ENCODE measurements at regions not wholly inside any gene's neighbourhood (a gene's known extent, or its start where the extent isn't known, plus 50 kb on each side); places are given as distances from the start of the nearest gene placed in this dataset.

GRCh38 chr9:124179196-124180071 lies 78.3 kb upstream of the NEK6 start:
- H3K9ac ChIP-seq (ENCODE audit: low read depth, low read length): no peak overlapping the region
- H3K36me3 ChIP-seq (ENCODE audit: control insufficient read depth, insufficient read depth, low read length): no peaks in the 10 kb centered on the region
- no peak overlapping the region for H3K4me3 ChIP-seq (ENCODE audit: low read depth, low read length)
- H3K27ac ChIP-seq (ENCODE audit: low read depth, low read length): no peak overlapping the region
- H3K27me3 ChIP-seq (ENCODE audit: control insufficient read depth, insufficient read depth, low read length): no peaks in the 10 kb centered on the region
- H3K4me1 ChIP-seq (ENCODE audit: control insufficient read depth, insufficient read depth, low read length): peaks cover 3% of the 10 kb centered on the region; the same call in 1 of the 2 replicates
- H3K9me3 ChIP-seq (ENCODE audit: control insufficient read depth, insufficient read depth, low read length): no peaks in the 10 kb centered on the region

GRCh38 chr9:124180557-124180956 lies 77.2 kb upstream of the NEK6 start:
- H3K36me3 ChIP-seq (ENCODE audit: control insufficient read depth, insufficient read depth, low read length): no peaks in the 10 kb centered on the region
- no peaks in the 10 kb centered on the region for H3K9me3 ChIP-seq (ENCODE audit: control insufficient read depth, insufficient read depth, low read length)
- H3K27me3 ChIP-seq (ENCODE audit: control insufficient read depth, insufficient read depth, low read length): no peaks in the 10 kb centered on the region
- no peak overlapping the region for H3K9ac ChIP-seq (ENCODE audit: low read depth, low read length)
- H3K27ac ChIP-seq (ENCODE audit: low read depth, low read length): no peak overlapping the region
- H3K4me3 ChIP-seq (ENCODE audit: low read depth, low read length): no peak overlapping the region
- peaks cover 3% of the 10 kb centered on the region; the same call in 1 of the 2 replicates for H3K4me1 ChIP-seq (ENCODE audit: control insufficient read depth, insufficient read depth, low read length)

- H3K9ac ChIP-seq (ENCODE audit: low read depth, low read length): no peak overlapping the region
- H3K27ac ChIP-seq (ENCODE audit: low read depth, low read length): no peak overlapping the region
- no peaks in the 10 kb centered on the region for H3K9me3 ChIP-seq (ENCODE audit: control insufficient read depth, insufficient read depth, low read length)
- H3K36me3 ChIP-seq (ENCODE audit: control insufficient read depth, insufficient read depth, low read length): no peaks in the 10 kb centered on the region
- H3K27me3 ChIP-seq (ENCODE audit: control insufficient read depth, insufficient read depth, low read length): no peaks in the 10 kb centered on the region
- no peak overlapping the region for H3K4me3 ChIP-seq (ENCODE audit: low read depth, low read length)
- peaks cover 3% of the 10 kb centered on the region; the same call in 1 of the 2 replicates for H3K4me1 ChIP-seq (ENCODE audit: control insufficient read depth, insufficient read depth, low read length)
These were observed 75.0 kb upstream of the NEK6 start for GRCh38 chr9:124182741-124183140.

GRCh38 chr9:124183772-124184171 lies 74.0 kb upstream of the NEK6 start:
- Histone ChIP-seq H3K4me3 (ENCODE audit: low read depth, low read length) (no peak overlapping the region), H3K4me1 (ENCODE audit: control insufficient read depth, insufficient read depth, low read length) (peaks cover 3% of the 10 kb centered on the region; the same call in 1 of the 2 replicates), H3K27me3 (ENCODE audit: control insufficient read depth, insufficient read depth, low read length) (no peaks in the 10 kb centered on the region), H3K9ac (ENCODE audit: low read depth, low read length) (no peak overlapping the region), H3K27ac (ENCODE audit: low read depth, low read length) (no peak overlapping the region), H3K9me3 (ENCODE audit: control insufficient read depth, insufficient read depth, low read length) (no peaks in the 10 kb centered on the region), H3K36me3 (ENCODE audit: control insufficient read depth, insufficient read depth, low read length) (no peaks in the 10 kb centered on the region)

- H3K4me3 ChIP-seq (ENCODE audit: low read depth, low read length): no peak overlapping the region
- H3K27ac ChIP-seq (ENCODE audit: low read depth, low read length): no peak overlapping the region
- no peaks in the 10 kb centered on the region for H3K36me3 ChIP-seq (ENCODE audit: control insufficient read depth, insufficient read depth, low read length)
- no peak overlapping the region for H3K9ac ChIP-seq (ENCODE audit: low read depth, low read length)
- H3K27me3 ChIP-seq (ENCODE audit: control insufficient read depth, insufficient read depth, low read length): no peaks in the 10 kb centered on the region
- no peaks in the 10 kb centered on the region for H3K9me3 ChIP-seq (ENCODE audit: control insufficient read depth, insufficient read depth, low read length)
- H3K4me1 ChIP-seq (ENCODE audit: control insufficient read depth, insufficient read depth, low read length): peaks cover 3% of the 10 kb centered on the region; the same call in 1 of the 2 replicates
These were observed 72.3 kb upstream of the NEK6 start for GRCh38 chr9:124185413-124185812.

- Histone ChIP-seq H3K27ac (ENCODE audit: low read depth, low read length) (no peak overlapping the region), H3K4me1 (ENCODE audit: control insufficient read depth, insufficient read depth, low read length) (no peaks in the 10 kb centered on the region), H3K9ac (ENCODE audit: low read depth, low read length) (no peak overlapping the region), H3K9me3 (ENCODE audit: control insufficient read depth, insufficient read depth, low read length) (no peaks in the 10 kb centered on the region), H3K4me3 (ENCODE audit: low read depth, low read length) (no peak overlapping the region), H3K27me3 (ENCODE audit: control insufficient read depth, insufficient read depth, low read length) (no peaks in the 10 kb centered on the region), H3K36me3 (ENCODE audit: control insufficient read depth, insufficient read depth, low read length) (no peaks in the 10 kb centered on the region)
These were observed 70.4 kb upstream of the NEK6 start for GRCh38 chr9:124187311-124187710.

GRCh38 chr9:124188331-124189110 lies 69.2 kb upstream of the NEK6 start:
- no peak overlapping the region for H3K4me3 ChIP-seq (ENCODE audit: low read depth, low read length)

GRCh38 chr9:124190761-124191160 lies 67.0 kb upstream of the NEK6 start:
- Histone ChIP-seq H3K36me3 (ENCODE audit: control insufficient read depth, insufficient read depth, low read length) (no peaks in the 10 kb centered on the region), H3K27me3 (ENCODE audit: control insufficient read depth, insufficient read depth, low read length) (no peaks in the 10 kb centered on the region), H3K9ac (ENCODE audit: low read depth, low read length) (no peak overlapping the region), H3K4me3 (ENCODE audit: low read depth, low read length) (no peak overlapping the region), H3K9me3 (ENCODE audit: control insufficient read depth, insufficient read depth, low read length) (no peaks in the 10 kb centered on the region), H3K27ac (ENCODE audit: low read depth, low read length) (no peak overlapping the region), H3K4me1 (ENCODE audit: control insufficient read depth, insufficient read depth, low read length) (no peaks in the 10 kb centered on the region)

More at GRCh38 chr9:124188331-124189110, 69.2 kb upstream of the NEK6 start:
- Histone ChIP-seq H3K4me1 (ENCODE audit: control insufficient read depth, insufficient read depth, low read length) (no peaks in the 10 kb centered on the region), H3K36me3 (ENCODE audit: control insufficient read depth, insufficient read depth, low read length) (no peaks in the 10 kb centered on the region), H3K9ac (ENCODE audit: low read depth, low read length) (no peak overlapping the region), H3K27me3 (ENCODE audit: control insufficient read depth, insufficient read depth, low read length) (no peaks in the 10 kb centered on the region), H3K27ac (ENCODE audit: low read depth, low read length) (no peak overlapping the region), H3K9me3 (ENCODE audit: control insufficient read depth, insufficient read depth, low read length) (no peaks in the 10 kb centered on the region)

- H3K4me3 ChIP-seq (ENCODE audit: low read depth, low read length): no peak overlapping the region
- no peak overlapping the region for H3K27ac ChIP-seq (ENCODE audit: low read depth, low read length)
- no peak overlapping the region for H3K9ac ChIP-seq (ENCODE audit: low read depth, low read length)
- H3K36me3 ChIP-seq (ENCODE audit: control insufficient read depth, insufficient read depth, low read length): no peaks in the 10 kb centered on the region
- H3K27me3 ChIP-seq (ENCODE audit: control insufficient read depth, insufficient read depth, low read length): no peaks in the 10 kb centered on the region
- no peaks in the 10 kb centered on the region for H3K4me1 ChIP-seq (ENCODE audit: control insufficient read depth, insufficient read depth, low read length)
- no peaks in the 10 kb centered on the region for H3K9me3 ChIP-seq (ENCODE audit: control insufficient read depth, insufficient read depth, low read length)
These were observed 65.9 kb upstream of the NEK6 start for GRCh38 chr9:124191691-124192395.

GRCh38 chr9:124196814-124197176 lies 61.0 kb upstream of the NEK6 start:
- Histone ChIP-seq H3K9me3 (ENCODE audit: control insufficient read depth, insufficient read depth, low read length) (no peaks in the 10 kb centered on the region), H3K27ac (ENCODE audit: low read depth, low read length) (no peak overlapping the region), H3K9ac (ENCODE audit: low read depth, low read length) (no peak overlapping the region), H3K4me1 (ENCODE audit: control insufficient read depth, insufficient read depth, low read length) (0 out of 2 replicates have a peak, but pooled peaks cover 2% of the 10 kb centered on the region), H3K36me3 (ENCODE audit: control insufficient read depth, insufficient read depth, low read length) (no peaks in the 10 kb centered on the region), H3K4me3 (ENCODE audit: low read depth, low read length) (no peak overlapping the region), H3K27me3 (ENCODE audit: control insufficient read depth, insufficient read depth, low read length) (no peaks in the 10 kb centered on the region)
